ENCODE measurements at regions not wholly inside any gene's neighbourhood (a gene's known extent, or its start where the extent isn't known, plus 50 kb on each side); places are given as distances from the start of the nearest gene placed in this dataset.

GRCh38 chr3:72182206-72182605, 397.3 kb upstream of the PROK2 start (continued):
- TF ChIP-seq EHF (CRISPR knock-in tag; IDR thresholded peaks at IDR 0.05) (no peak), JUNB (IDR thresholded peaks at IDR 0.05) (no peak), FOSB (CRISPR knock-in tag; IDR thresholded peaks at IDR 0.05) (no peak), KDM5A (IDR thresholded peaks at IDR 0.05) (no peak)

- no peak for TF ChIP-seq HDAC2 (IDR thresholded peaks at IDR 0.05)
- Histone ChIP-seq H3K9me3 (peaks cover 4% of the 10 kb centered on the region; the same call in 1 of the 3 replicates), H3K4me2 (no peak overlapping the region), H3K4me3 (no peak overlapping the region), H3K27ac (no peak overlapping the region), H3K4me1 (0 out of 3 replicates have a peak, but pooled peaks cover 4% of the 10 kb centered on the region)
- CTCF ChIA-PET = interaction anchor here (1.1 kb wide), 1 partner anchor 226 kb away, joined by 3 read pairs; no protein-coding TSS in a partner anchor
- WGBS (ENCODE audit: missing lambda C conversion rate) = 64% methylated on average over 5 of the region's 5 CpGs
- no peak for ATAC-seq
- no peak for FAIRE-seq
- POLR2A ChIA-PET = no interaction called here
- no peak for DNase-seq (ENCODE audit: low read depth in 1 of 2, low spot score in 1 of 2)
Measured at GRCh38 chr3:72181251-72181650, 396.3 kb upstream of the PROK2 start.

GRCh38 chr3:72180405-72180804, 395.5 kb upstream of the PROK2 start:
- no peak for ATAC-seq
- peaks cover 4% of the 10 kb centered on the region; the same call in 1 of the 3 replicates for H3K9me3 ChIP-seq
- WGBS (ENCODE audit: missing lambda C conversion rate) = 4% methylated on average over 1 of the region's 1 CpG
- POLR2A ChIA-PET = no interaction called here
- TF ChIP-seq JUNB (IDR thresholded peaks at IDR 0.05) (no peak), HDAC2 (IDR thresholded peaks at IDR 0.05) (no peak), FOXS1 (CRISPR knock-in tag; IDR thresholded peaks at IDR 0.05) (no peak), HOXA7 (CRISPR knock-in tag; IDR thresholded peaks at IDR 0.05) (no peak), POLR2A (IDR thresholded peaks at IDR 0.05; ENCODE audit: low read length) (no peak), SMC3 (IDR thresholded peaks at IDR 0.05) (no peak), MAZ (IDR thresholded peaks at IDR 0.05; ENCODE audit: borderline replicate concordance, low read depth, low read length) (no peak), E2F6 (IDR thresholded peaks at IDR 0.05; ENCODE audit: borderline replicate concordance, low read depth) (no peak), CHD2 (IDR thresholded peaks at IDR 0.05; ENCODE audit: low read length, partially characterized antibody) (no peak), ELK1 (IDR thresholded peaks at IDR 0.05; ENCODE audit: low read depth, low read length) (no peak)
- H3K4me3 ChIP-seq = no peak overlapping the region
- DNase-seq (ENCODE audit: low read depth in 1 of 2, low spot score in 1 of 2) = no peak
- FAIRE-seq = no peak
- CTCF ChIA-PET = interaction anchor here (0.6 to 1.1 kb wide), 2 partner anchors 225 to 413 kb away, joined by 3 to 4 read pairs; no protein-coding TSS in a partner anchor
- H3K4me2 ChIP-seq = no peak overlapping the region
- no peaks in the 10 kb centered on the region for H3K4me1 ChIP-seq
- H3K27ac ChIP-seq = no peak overlapping the region

- DNase-seq (ENCODE audit: low read depth in 1 of 2, low spot score in 1 of 2) = no peak
- no peak overlapping the region for H3K27ac ChIP-seq
- peaks cover 4% of the 10 kb centered on the region; the same call in 1 of the 3 replicates for H3K9me3 ChIP-seq
- no peak overlapping the region for H3K4me3 ChIP-seq
- H3K4me2 ChIP-seq = no peak overlapping the region
- CTCF ChIA-PET = interaction anchor here (1.1 kb wide), 1 partner anchor 9 kb away, joined by 3 read pairs; no protein-coding TSS in a partner anchor
- no peak for ATAC-seq
- H3K4me1 ChIP-seq = no peaks in the 10 kb centered on the region
- POLR2A ChIA-PET = no interaction called here
- WGBS (ENCODE audit: missing lambda C conversion rate) = 60% methylated on average over 7 of the region's 7 CpGs
- FAIRE-seq = no peak
- no peak for TF ChIP-seq MAX (IDR thresholded peaks at IDR 0.05)
- TF ChIP-seq POLR2AphosphoS2 (conservative IDR thresholded peaks at IDR 0.05; ENCODE audit: low read length) = no peak
- no peak for TF ChIP-seq FOSL2 (IDR thresholded peaks at IDR 0.05)
- TF ChIP-seq FOSL2 (CRISPR knock-in tag; IDR thresholded peaks at IDR 0.05) = no peak
- no peak for TF ChIP-seq RFX5 (IDR thresholded peaks at IDR 0.05)
- no peak for TF ChIP-seq REST (IDR thresholded peaks at IDR 0.05)
- no peak for TF ChIP-seq FOSB (CRISPR knock-in tag; IDR thresholded peaks at IDR 0.05)
- TF ChIP-seq ZSCAN20 (CRISPR knock-in tag; IDR thresholded peaks at IDR 0.05) = no peak
- TF ChIP-seq EHF (CRISPR knock-in tag; IDR thresholded peaks at IDR 0.05) = no peak
- no peak for TF ChIP-seq RARB (CRISPR knock-in tag; IDR thresholded peaks at IDR 0.05)
- TF ChIP-seq BHLHE40 (IDR thresholded peaks at IDR 0.05; ENCODE audit: low read depth, low read length) = no peak
- TF ChIP-seq HEYL (CRISPR knock-in tag; IDR thresholded peaks at IDR 0.05) = no peak
- TF ChIP-seq SREBF2 (IDR thresholded peaks at IDR 0.05) = no peak
- TF ChIP-seq CTCF (IDR thresholded peaks at IDR 0.05) = no peak
- TF ChIP-seq GATA3 (IDR thresholded peaks at IDR 0.05; ENCODE audit: borderline replicate concordance) = no peak
- no peak for TF ChIP-seq RCOR1 (IDR thresholded peaks at IDR 0.05; ENCODE audit: low read depth, low read length)
Measured at GRCh38 chr3:72179107-72179464, 394.1 kb upstream of the PROK2 start.
